ENCODE measurements at regions not wholly inside any gene's neighbourhood (a gene's known extent, or its start where the extent isn't known, plus 50 kb on each side); places are given as distances from the start of the nearest gene placed in this dataset.

- H2BK5ac ChIP-seq (ENCODE audit: low read depth, low read length, poor library complexity, severe bottlenecking): no peak overlapping the region
- 81% methylated on average over 5 of the region's 5 CpGs for WGBS
These were observed 132.9 kb upstream of the SIX2 start for GRCh38 chr2:45141883-45142866.

GRCh38 chr2:45140675-45141074 lies 131.4 kb upstream of the SIX2 start:
- 96% methylated on average over 3 of the region's 3 CpGs for WGBS
- no peak overlapping the region for H2BK15ac ChIP-seq (ENCODE audit: low read depth, poor library complexity, severe bottlenecking)
- H3K4me2 ChIP-seq (ENCODE audit: low read length, poor library complexity, severe bottlenecking): no peak overlapping the region
- no peaks in the 10 kb centered on the region for H3K9me3 ChIP-seq (ENCODE audit: control insufficient read depth, low read length)
- H2BK12ac ChIP-seq (ENCODE audit: low read length in 2 of 2): no peak overlapping the region
- no peaks in the 10 kb centered on the region for H3K4me1 ChIP-seq (ENCODE audit: control insufficient read depth, insufficient read depth, low read depth, low read length)
- H2AFZ ChIP-seq (ENCODE audit: low read depth, low read length): no peak overlapping the region
- no peak overlapping the region for H3K23ac ChIP-seq (ENCODE audit: low read length in 2 of 2)
- no peak overlapping the region for H3K27ac ChIP-seq (ENCODE audit: low read length, poor library complexity, severe bottlenecking)
- no peak overlapping the region for H2AK5ac ChIP-seq (ENCODE audit: low read length, severe bottlenecking)
- H3K9ac ChIP-seq (ENCODE audit: low read length): no peak overlapping the region
- no peaks in the 10 kb centered on the region for H3K36me3 ChIP-seq (ENCODE audit: control insufficient read depth in 1 of 2, insufficient read depth in 2 of 2, low read depth in 1 of 2, low read length in 2 of 2)
- H3K27me3 ChIP-seq (ENCODE audit: control insufficient read depth in 1 of 2, insufficient read depth in 1 of 2, low read length in 2 of 2): peaks cover 0 to 24% of the 10 kb centered on the region in 2 experiments
- no peak overlapping the region for H3K14ac ChIP-seq (ENCODE audit: low read length in 2 of 2)
- H3K4me3 ChIP-seq (ENCODE audit: insufficient read depth in 1 of 2, low read depth in 1 of 2, low read length in 2 of 2): no peak overlapping the region
- H3K79me1 ChIP-seq (replicated peaks; ENCODE audit: low read length, poor library complexity, severe bottlenecking): no peaks in the 10 kb centered on the region
- no peak overlapping the region for H2BK120ac ChIP-seq (ENCODE audit: low read depth, low read length)
- no peak overlapping the region for H2BK5ac ChIP-seq (ENCODE audit: low read depth, low read length, poor library complexity, severe bottlenecking)
- H3K18ac ChIP-seq (ENCODE audit: low read depth in 1 of 2, low read length in 2 of 2): no peak overlapping the region
- H4K91ac ChIP-seq (ENCODE audit: low read length): no peak overlapping the region
- H4K8ac ChIP-seq (ENCODE audit: low read length): no peak overlapping the region
- DNase-seq: no peak
- H3K4ac ChIP-seq (ENCODE audit: low read depth in 1 of 2, low read length in 2 of 2): no peak overlapping the region

More at GRCh38 chr2:45141883-45142866, 132.9 kb upstream of the SIX2 start:
- H3K14ac ChIP-seq (ENCODE audit: low read length in 2 of 2): no peak overlapping the region
- H3K9ac ChIP-seq (ENCODE audit: low read length): no peak overlapping the region
- H3K79me1 ChIP-seq (replicated peaks; ENCODE audit: low read length, poor library complexity, severe bottlenecking): no peaks in the 10 kb centered on the region
- no peak overlapping the region for H4K8ac ChIP-seq (ENCODE audit: low read length)
- H2BK12ac ChIP-seq (ENCODE audit: low read length in 2 of 2): no peak overlapping the region
- H3K36me3 ChIP-seq (ENCODE audit: control insufficient read depth in 1 of 2, insufficient read depth in 2 of 2, low read depth in 1 of 2, low read length in 2 of 2): no peaks in the 10 kb centered on the region
- no peaks in the 10 kb centered on the region for H3K4me1 ChIP-seq (ENCODE audit: control insufficient read depth, insufficient read depth, low read depth, low read length)
- no peak overlapping the region for H4K91ac ChIP-seq (ENCODE audit: low read length)
- H2AFZ ChIP-seq (ENCODE audit: low read depth, low read length): no peak overlapping the region
- H3K4ac ChIP-seq (ENCODE audit: low read depth in 1 of 2, low read length in 2 of 2): no peak overlapping the region
- H3K4me3 ChIP-seq (ENCODE audit: insufficient read depth in 1 of 2, low read depth in 1 of 2, low read length in 2 of 2): no peak overlapping the region
- no peak overlapping the region for H3K18ac ChIP-seq (ENCODE audit: low read depth in 1 of 2, low read length in 2 of 2)
- DNase-seq: no peak
- peaks cover 0 to 25% of the 10 kb centered on the region in 2 experiments for H3K27me3 ChIP-seq (ENCODE audit: control insufficient read depth in 1 of 2, insufficient read depth in 1 of 2, low read length in 2 of 2)
- H2AK5ac ChIP-seq (ENCODE audit: low read length, severe bottlenecking): no peak overlapping the region
- no peak overlapping the region for H3K4me2 ChIP-seq (ENCODE audit: low read length, poor library complexity, severe bottlenecking)
- H2BK120ac ChIP-seq (ENCODE audit: low read depth, low read length): no peak overlapping the region
- no peak overlapping the region for H2BK15ac ChIP-seq (ENCODE audit: low read depth, poor library complexity, severe bottlenecking)
- no peaks in the 10 kb centered on the region for H3K9me3 ChIP-seq (ENCODE audit: control insufficient read depth, low read length)
- no peak overlapping the region for H3K27ac ChIP-seq (ENCODE audit: low read length, poor library complexity, severe bottlenecking)
- no peak overlapping the region for H3K23ac ChIP-seq (ENCODE audit: low read length in 2 of 2)

GRCh38 chr2:45138904-45139303 lies 129.7 kb upstream of the SIX2 start:
- Histone ChIP-seq H2BK15ac (ENCODE audit: low read depth, poor library complexity, severe bottlenecking) (no peak overlapping the region), H3K36me3 (ENCODE audit: control insufficient read depth in 1 of 2, insufficient read depth in 2 of 2, low read depth in 1 of 2, low read length in 2 of 2) (no peaks in the 10 kb centered on the region), H4K8ac (ENCODE audit: low read length) (no peak overlapping the region), H2AFZ (ENCODE audit: low read depth, low read length) (no peak overlapping the region), H3K4me1 (ENCODE audit: control insufficient read depth, insufficient read depth, low read depth, low read length) (no peaks in the 10 kb centered on the region), H3K4me2 (ENCODE audit: low read length, poor library complexity, severe bottlenecking) (no peak overlapping the region), H3K79me1 (replicated peaks; ENCODE audit: low read length, poor library complexity, severe bottlenecking) (no peaks in the 10 kb centered on the region), H2AK5ac (ENCODE audit: low read length, severe bottlenecking) (no peak overlapping the region), H2BK12ac (ENCODE audit: low read length in 2 of 2) (no peak overlapping the region), H4K91ac (ENCODE audit: low read length) (no peak overlapping the region), H3K18ac (ENCODE audit: low read depth in 1 of 2, low read length in 2 of 2) (no peak overlapping the region), H3K14ac (ENCODE audit: low read length in 2 of 2) (no peak overlapping the region), H3K23ac (ENCODE audit: low read length in 2 of 2) (no peak overlapping the region), H3K4me3 (ENCODE audit: insufficient read depth in 1 of 2, low read depth in 1 of 2, low read length in 2 of 2) (no peak overlapping the region), H3K9ac (ENCODE audit: low read length) (no peak overlapping the region), H2BK5ac (ENCODE audit: low read depth, low read length, poor library complexity, severe bottlenecking) (no peak overlapping the region), H2BK120ac (ENCODE audit: low read depth, low read length) (no peak overlapping the region), H3K9me3 (ENCODE audit: control insufficient read depth, low read length) (no peaks in the 10 kb centered on the region), H3K27ac (ENCODE audit: low read length, poor library complexity, severe bottlenecking) (no peak overlapping the region), H3K4ac (ENCODE audit: low read depth in 1 of 2, low read length in 2 of 2) (no peak overlapping the region), H3K27me3 (ENCODE audit: control insufficient read depth in 1 of 2, insufficient read depth in 1 of 2, low read length in 2 of 2) (peaks cover 0 to 11% of the 10 kb centered on the region in 2 experiments)
- WGBS: 54% methylated on average over 4 of the region's 4 CpGs
- DNase-seq: no peak

- Histone ChIP-seq H3K9me3 (ENCODE audit: control insufficient read depth, low read length) (no peaks in the 10 kb centered on the region), H2AK5ac (ENCODE audit: low read length, severe bottlenecking) (no peak overlapping the region), H3K14ac (ENCODE audit: low read length in 2 of 2) (peak overlapping the region in 1 of 2 experiments; percentile 78), H3K4me2 (ENCODE audit: low read length, poor library complexity, severe bottlenecking) (no peak overlapping the region), H3K27me3 (ENCODE audit: control insufficient read depth in 1 of 2, insufficient read depth in 1 of 2, low read length in 2 of 2) (peaks cover 0 to 3% of the 10 kb centered on the region in 2 experiments), H4K8ac (ENCODE audit: low read length) (no peak overlapping the region), H3K4ac (ENCODE audit: low read depth in 1 of 2, low read length in 2 of 2) (no peak overlapping the region), H2BK5ac (ENCODE audit: low read depth, low read length, poor library complexity, severe bottlenecking) (no peak overlapping the region), H3K79me1 (replicated peaks; ENCODE audit: low read length, poor library complexity, severe bottlenecking) (no peaks in the 10 kb centered on the region), H3K4me3 (ENCODE audit: insufficient read depth in 1 of 2, low read depth in 1 of 2, low read length in 2 of 2) (no peak overlapping the region), H3K23ac (ENCODE audit: low read length in 2 of 2) (no peak overlapping the region), H3K18ac (ENCODE audit: low read depth in 1 of 2, low read length in 2 of 2) (no peak overlapping the region), H4K91ac (ENCODE audit: low read length) (no peak overlapping the region), H2BK15ac (ENCODE audit: low read depth, poor library complexity, severe bottlenecking) (no peak overlapping the region), H2AFZ (ENCODE audit: low read depth, low read length) (no peak overlapping the region), H3K27ac (ENCODE audit: low read length, poor library complexity, severe bottlenecking) (no peak overlapping the region), H3K36me3 (ENCODE audit: control insufficient read depth in 1 of 2, insufficient read depth in 2 of 2, low read depth in 1 of 2, low read length in 2 of 2) (no peaks in the 10 kb centered on the region), H2BK12ac (ENCODE audit: low read length in 2 of 2) (no peak overlapping the region), H3K4me1 (ENCODE audit: control insufficient read depth, insufficient read depth, low read depth, low read length) (no peaks in the 10 kb centered on the region), H2BK120ac (ENCODE audit: low read depth, low read length) (no peak overlapping the region), H3K9ac (ENCODE audit: low read length) (no peak overlapping the region)
- 85% methylated on average over 8 of the region's 8 CpGs for WGBS
- no peak for DNase-seq
These were observed 128.9 kb upstream of the SIX2 start for GRCh38 chr2:45137966-45138695.
